GM12878 (cell line): ENCODE measurements at regions not wholly inside any gene's neighbourhood (a gene's known extent, or its start where the extent isn't known, plus 50 kb on each side); places are given as distances from the start of the nearest gene placed in this dataset.
"Not testable (repeated sequence)": the region's sequence is repeated elsewhere in the genome, so short reads cannot be mapped to it uniquely, and the experiment has no call there.

Experiments
- ATAC-seq: fragments of 200-7000 bp; cut with Tn5 transposase; 3 replicates; pipeline ENCODE4 v1.9.1; 2020; ENCODE audit warnings: mild to moderate bottlenecking, moderate library complexity
- BruUV-seq: library from RNA; stranded (reverse); fragments of 400-500 nt; replicated peaks from 2 replicates; lab custom pipeline; 2021; lab: Mats Ljungman, UMichigan
- CTCF ChIA-PET: fragments of 300-600 bp; sonication (Branson Sonifier 250); formaldehyde crosslinking; extraction: SDS; loops from one replicate; lab custom pipeline; 2021; ENCODE audit warnings: inconsistent platforms; lab: Yijun Ruan, JAX
- POLR2A ChIA-PET: fragments of 350-600 bp; formaldehyde crosslinking; extraction: SDS; loops from one replicate; lab custom pipeline; 2021; ENCODE audit warnings: inconsistent platforms; lab: Charles Lee
- RAD21 ChIA-PET: fragments of 300-600 bp; sonication (Branson Sonifier 250); formaldehyde crosslinking; loops from one replicate; lab custom pipeline; 2023; ENCODE audit warnings: antibody characterized with exemption; ENCODE audit not compliant: unreplicated experiment; lab: Charles Lee
- SMC1A ChIA-PET: fragments of 300-600 bp; sonication (Branson Sonifier 250); formaldehyde crosslinking; loops from one replicate; lab custom pipeline; 2023; ENCODE audit not compliant: unreplicated experiment, uncharacterized antibody; lab: Charles Lee
- DNase-seq: peaks from one replicate; pipeline ENCODE4 v3.0.0-alpha.2; 2011; ENCODE audit warnings: low read depth, low spot score
- FAIRE-seq: peaks from 3 replicates; lab custom pipeline; 2011; peaks lifted over from hg19 to GRCh38; lab: Jason Lieb, UNC
- H2AFZ ChIP-seq: 2 replicates; pipeline ENCODE4 v1.6.0; 2011; ENCODE audit warnings: low read depth, low read length, control low read depth; ENCODE audit not compliant: control insufficient read depth
- H3K27ac ChIP-seq: 2 replicates; pipeline ENCODE4 v1.5.1; 2011; ENCODE audit warnings: control low read depth; ENCODE audit not compliant: control insufficient read depth, insufficient read depth
- H3K27me3 ChIP-seq, 2 experiments: replicated peaks in 1 of 2; 2 replicates each; pipeline versions ENCODE4 v1.6.0 to v1.6.1; 2011; ENCODE audit warnings: low read length in 1 of 2; ENCODE audit not compliant: control insufficient read depth in 2 of 2, insufficient read depth in 2 of 2
- H3K36me3 ChIP-seq, 2 experiments: 2 replicates each; pipeline ENCODE4 v1.5.1; 2011; ENCODE audit warnings: low read length in 1 of 2; ENCODE audit not compliant: control insufficient read depth in 2 of 2, insufficient read depth in 2 of 2
- H3K4me1 ChIP-seq: 2 replicates; pipeline ENCODE4 v1.6.1; 2011; ENCODE audit warnings: mild to moderate bottlenecking, low read length, moderate library complexity, mixed read lengths; ENCODE audit not compliant: control insufficient read depth, insufficient read depth
- H3K4me2 ChIP-seq: 2 replicates; pipeline ENCODE4 v1.6.0; 2011; ENCODE audit warnings: control low read depth; ENCODE audit not compliant: control insufficient read depth, insufficient read depth
- H3K4me3 ChIP-seq: fragments of 200-600 bp; sonication (generic); 2 replicates; pipeline ENCODE4 v1.5.1; 2016
- H3K79me2 ChIP-seq: 2 replicates; pipeline ENCODE4 v1.6.0; 2011; ENCODE audit warnings: low read length; ENCODE audit not compliant: control insufficient read depth, insufficient read depth
- H3K9ac ChIP-seq: 2 replicates; pipeline ENCODE4 v1.8.0; 2011; ENCODE audit warnings: low read length, control low read depth, mixed read lengths; ENCODE audit not compliant: control insufficient read depth, insufficient read depth
- H3K9me3 ChIP-seq: replicated peaks from 3 replicates; pipeline ENCODE4 v1.5.1; 2011; ENCODE audit warnings: mild to moderate bottlenecking, low read length; ENCODE audit not compliant: control insufficient read depth, insufficient read depth
- H4K20me1 ChIP-seq: 2 replicates; pipeline ENCODE4 v1.6.0; 2011; ENCODE audit not compliant: control insufficient read depth, insufficient read depth
- MEF2B ChIP-seq: fragments of 450-650 bp; IDR thresholded peaks from 2 replicates; pipeline ENCODE4 v1.6.1; 2018; ENCODE audit warnings: mild to moderate bottlenecking, moderate library complexity; ENCODE audit not compliant: partially characterized antibody, poor library complexity, severe bottlenecking
- ZNF24 ChIP-seq: fragments of 450-650 bp; IDR thresholded peaks from 2 replicates; pipeline ENCODE4 v1.6.1; 2017; ENCODE audit warnings: antibody characterized with exemption, mild to moderate bottlenecking
- WGBS: methylation state at CpG from one replicate; pipeline ENCODE4 v1.1.6; 2016; ENCODE audit warnings: low lambda C conversion rate; ENCODE audit not compliant: insufficient replicate concordance, insufficient coverage; ENCODE audit errors: missing lambda C conversion rate; 5-methylcytosine and 5-hydroxymethylcytosine counted together
- in situ Hi-C: fragments of 300-500 bp; cut with MboI; formaldehyde crosslinking; loops from 9 replicates; pipeline ENCODE4 v1.14.3; 2018; ENCODE audit warnings: mixed read lengths
- intact Hi-C: fragments of 100-400 bp; cut with micrococcal nuclease; formaldehyde crosslinking; loops from one replicate; pipeline ENCODE4 v1.14.2; 2022; ENCODE audit not compliant: unreplicated experiment
- TF ChIP-seq, protein P1 (sequence below): fragments of 450-650 bp; formaldehyde crosslinking; IDR thresholded peaks from 2 replicates; pipeline ENCODE4 v1.5.0; 2022; ENCODE audit warnings: mild to moderate bottlenecking, missing genetic modification characterization
- TF ChIP-seq, protein P2 (sequence below): fragments of 450-650 bp; IDR thresholded peaks from 2 replicates; pipeline ENCODE4 v1.6.1; 2017; ENCODE audit warnings: mild to moderate bottlenecking, moderate library complexity
- TF ChIP-seq, protein P3 (sequence below): fragments of 450-650 bp; IDR thresholded peaks from 2 replicates; pipeline ENCODE4 v1.6.1; 2018; ENCODE audit warnings: borderline replicate concordance, mild to moderate bottlenecking; ENCODE audit not compliant: partially characterized antibody

DNA sequence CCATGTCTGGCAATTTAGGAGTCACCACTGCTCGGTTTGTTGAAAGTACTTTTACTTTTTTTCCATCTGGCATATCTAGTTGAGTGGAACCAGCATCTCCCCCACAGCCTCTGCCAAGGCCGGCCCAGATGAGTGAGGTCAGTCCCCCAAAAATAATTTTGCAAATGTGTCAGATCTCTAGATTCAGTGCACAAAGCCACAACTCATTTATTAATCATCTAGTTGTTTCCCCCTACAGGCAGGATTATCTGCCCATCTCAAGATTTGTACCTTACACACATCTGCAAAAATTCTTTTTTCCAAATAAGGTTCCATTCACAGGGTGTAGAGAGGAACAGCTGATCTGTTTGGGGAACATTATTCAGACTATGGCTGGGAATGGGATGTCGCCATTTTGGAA lies 174.0 kb upstream of the MXRA5 start:
- in situ Hi-C loops (no loop called here), intact Hi-C loops (no loop called here)
- no peak for ATAC-seq
- H3K4me3 ChIP-seq = no peak overlapping the region
- no peaks in the 10 kb centered on the region for H3K79me2 ChIP-seq
- no peaks in the 10 kb centered on the region for H3K36me3 ChIP-seq
- no peak overlapping the region for H3K4me2 ChIP-seq
- no peak overlapping the region for H3K27ac ChIP-seq
- H2AFZ ChIP-seq = no peak overlapping the region
- no peaks in the 10 kb centered on the region for H3K27me3 ChIP-seq
- no peak for DNase-seq
- ChIA-PET SMC1A (no interaction called here), POLR2A (no interaction called here), CTCF (no interaction called here), RAD21 (no interaction called here)
- WGBS = 14% methylated on average over 3 of the region's 3 CpGs
- TF ChIP-seq, protein P1, sequence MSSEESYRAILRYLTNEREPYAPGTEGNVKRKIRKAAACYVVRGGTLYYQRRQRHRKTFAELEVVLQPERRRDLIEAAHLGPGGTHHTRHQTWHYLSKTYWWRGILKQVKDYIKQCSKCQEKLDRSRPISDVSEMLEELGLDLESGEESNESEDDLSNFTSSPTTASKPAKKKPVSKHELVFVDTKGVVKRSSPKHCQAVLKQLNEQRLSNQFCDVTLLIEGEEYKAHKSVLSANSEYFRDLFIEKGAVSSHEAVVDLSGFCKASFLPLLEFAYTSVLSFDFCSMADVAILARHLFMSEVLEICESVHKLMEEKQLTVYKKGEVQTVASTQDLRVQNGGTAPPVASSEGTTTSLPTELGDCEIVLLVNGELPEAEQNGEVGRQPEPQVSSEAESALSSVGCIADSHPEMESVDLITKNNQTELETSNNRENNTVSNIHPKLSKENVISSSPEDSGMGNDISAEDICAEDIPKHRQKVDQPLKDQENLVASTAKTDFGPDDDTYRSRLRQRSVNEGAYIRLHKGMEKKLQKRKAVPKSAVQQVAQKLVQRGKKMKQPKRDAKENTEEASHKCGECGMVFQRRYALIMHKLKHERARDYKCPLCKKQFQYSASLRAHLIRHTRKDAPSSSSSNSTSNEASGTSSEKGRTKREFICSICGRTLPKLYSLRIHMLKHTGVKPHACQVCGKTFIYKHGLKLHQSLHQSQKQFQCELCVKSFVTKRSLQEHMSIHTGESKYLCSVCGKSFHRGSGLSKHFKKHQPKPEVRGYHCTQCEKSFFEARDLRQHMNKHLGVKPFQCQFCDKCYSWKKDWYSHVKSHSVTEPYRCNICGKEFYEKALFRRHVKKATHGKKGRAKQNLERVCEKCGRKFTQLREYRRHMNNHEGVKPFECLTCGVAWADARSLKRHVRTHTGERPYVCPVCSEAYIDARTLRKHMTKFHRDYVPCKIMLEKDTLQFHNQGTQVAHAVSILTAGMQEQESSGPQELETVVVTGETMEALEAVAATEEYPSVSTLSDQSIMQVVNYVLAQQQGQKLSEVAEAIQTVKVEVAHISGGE (CRISPR knock-in tag) = no peak
- TF ChIP-seq, protein P2, sequence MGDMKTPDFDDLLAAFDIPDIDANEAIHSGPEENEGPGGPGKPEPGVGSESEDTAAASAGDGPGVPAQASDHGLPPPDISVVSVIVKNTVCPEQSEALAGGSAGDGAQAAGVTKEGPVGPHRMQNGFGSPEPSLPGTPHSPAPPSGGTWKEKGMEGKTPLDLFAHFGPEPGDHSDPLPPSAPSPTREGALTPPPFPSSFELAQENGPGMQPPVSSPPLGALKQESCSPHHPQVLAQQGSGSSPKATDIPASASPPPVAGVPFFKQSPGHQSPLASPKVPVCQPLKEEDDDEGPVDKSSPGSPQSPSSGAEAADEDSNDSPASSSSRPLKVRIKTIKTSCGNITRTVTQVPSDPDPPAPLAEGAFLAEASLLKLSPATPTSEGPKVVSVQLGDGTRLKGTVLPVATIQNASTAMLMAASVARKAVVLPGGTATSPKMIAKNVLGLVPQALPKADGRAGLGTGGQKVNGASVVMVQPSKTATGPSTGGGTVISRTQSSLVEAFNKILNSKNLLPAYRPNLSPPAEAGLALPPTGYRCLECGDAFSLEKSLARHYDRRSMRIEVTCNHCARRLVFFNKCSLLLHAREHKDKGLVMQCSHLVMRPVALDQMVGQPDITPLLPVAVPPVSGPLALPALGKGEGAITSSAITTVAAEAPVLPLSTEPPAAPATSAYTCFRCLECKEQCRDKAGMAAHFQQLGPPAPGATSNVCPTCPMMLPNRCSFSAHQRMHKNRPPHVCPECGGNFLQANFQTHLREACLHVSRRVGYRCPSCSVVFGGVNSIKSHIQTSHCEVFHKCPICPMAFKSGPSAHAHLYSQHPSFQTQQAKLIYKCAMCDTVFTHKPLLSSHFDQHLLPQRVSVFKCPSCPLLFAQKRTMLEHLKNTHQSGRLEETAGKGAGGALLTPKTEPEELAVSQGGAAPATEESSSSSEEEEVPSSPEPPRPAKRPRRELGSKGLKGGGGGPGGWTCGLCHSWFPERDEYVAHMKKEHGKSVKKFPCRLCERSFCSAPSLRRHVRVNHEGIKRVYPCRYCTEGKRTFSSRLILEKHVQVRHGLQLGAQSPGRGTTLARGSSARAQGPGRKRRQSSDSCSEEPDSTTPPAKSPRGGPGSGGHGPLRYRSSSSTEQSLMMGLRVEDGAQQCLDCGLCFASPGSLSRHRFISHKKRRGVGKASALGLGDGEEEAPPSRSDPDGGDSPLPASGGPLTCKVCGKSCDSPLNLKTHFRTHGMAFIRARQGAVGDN = no peak
- TF ChIP-seq, protein P3, sequence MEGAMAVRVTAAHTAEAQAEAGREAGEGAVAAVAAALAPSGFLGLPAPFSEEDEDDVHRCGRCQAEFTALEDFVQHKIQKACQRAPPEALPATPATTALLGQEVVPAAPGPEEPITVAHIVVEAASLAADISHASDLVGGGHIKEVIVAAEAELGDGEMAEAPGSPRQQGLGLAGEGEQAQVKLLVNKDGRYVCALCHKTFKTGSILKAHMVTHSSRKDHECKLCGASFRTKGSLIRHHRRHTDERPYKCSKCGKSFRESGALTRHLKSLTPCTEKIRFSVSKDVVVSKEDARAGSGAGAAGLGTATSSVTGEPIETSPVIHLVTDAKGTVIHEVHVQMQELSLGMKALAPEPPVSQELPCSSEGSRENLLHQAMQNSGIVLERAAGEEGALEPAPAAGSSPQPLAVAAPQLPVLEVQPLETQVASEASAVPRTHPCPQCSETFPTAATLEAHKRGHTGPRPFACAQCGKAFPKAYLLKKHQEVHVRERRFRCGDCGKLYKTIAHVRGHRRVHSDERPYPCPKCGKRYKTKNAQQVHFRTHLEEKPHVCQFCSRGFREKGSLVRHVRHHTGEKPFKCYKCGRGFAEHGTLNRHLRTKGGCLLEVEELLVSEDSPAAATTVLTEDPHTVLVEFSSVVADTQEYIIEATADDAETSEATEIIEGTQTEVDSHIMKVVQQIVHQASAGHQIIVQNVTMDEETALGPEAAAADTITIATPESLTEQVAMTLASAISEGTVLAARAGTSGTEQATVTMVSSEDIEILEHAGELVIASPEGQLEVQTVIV = no peak
- no peak for TF ChIP-seq MEF2B
- TF ChIP-seq ZNF24 = no peak
- H3K4me1 ChIP-seq = no peaks in the 10 kb centered on the region
- FAIRE-seq = no peak
- H4K20me1 ChIP-seq = no peaks in the 10 kb centered on the region
- H3K9ac ChIP-seq = no peak overlapping the region
- BruUV-seq = no TSS peak
- no peaks in the 10 kb centered on the region for H3K9me3 ChIP-seq

DNA sequence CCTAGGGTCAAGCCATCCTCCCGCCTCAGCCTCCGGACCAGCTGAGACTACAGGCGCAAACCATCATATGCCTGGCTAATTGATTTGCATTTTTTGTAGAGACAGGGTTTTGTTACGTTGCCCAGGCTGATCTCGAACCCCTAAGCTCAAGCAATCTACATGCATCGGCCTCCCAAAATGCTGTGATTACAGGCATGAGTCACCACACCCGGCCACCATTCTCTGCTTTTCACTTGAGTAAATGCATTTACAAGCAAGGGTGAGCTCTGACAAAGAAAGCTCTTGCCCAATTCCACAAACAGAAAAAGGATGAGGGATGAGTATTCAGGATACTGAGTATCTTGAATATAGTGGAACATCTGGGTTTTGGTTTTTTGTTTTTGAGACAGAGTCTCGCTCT lies 172.9 kb upstream of the MXRA5 start:
- CTCF ChIA-PET, H2AFZ ChIP-seq, H3K36me3 ChIP-seq, H3K79me2 ChIP-seq, H3K27ac ChIP-seq, H3K4me2 ChIP-seq, H4K20me1 ChIP-seq, H3K4me3 ChIP-seq, H3K9me3 ChIP-seq, H3K4me1 ChIP-seq, SMC1A ChIA-PET, POLR2A ChIA-PET, RAD21 ChIA-PET, DNase-seq, in situ Hi-C loops, intact Hi-C loops, ATAC-seq, BruUV-seq, H3K27me3 ChIP-seq, FAIRE-seq, H3K9ac ChIP-seq: not testable (repeated sequence)
- 52% methylated on average over 8 of the region's 8 CpGs for WGBS
